ENCODE measurements at regions not wholly inside any gene's neighbourhood (a gene's known extent, or its start where the extent isn't known, plus 50 kb on each side); places are given as distances from the start of the nearest gene placed in this dataset.

DNA sequence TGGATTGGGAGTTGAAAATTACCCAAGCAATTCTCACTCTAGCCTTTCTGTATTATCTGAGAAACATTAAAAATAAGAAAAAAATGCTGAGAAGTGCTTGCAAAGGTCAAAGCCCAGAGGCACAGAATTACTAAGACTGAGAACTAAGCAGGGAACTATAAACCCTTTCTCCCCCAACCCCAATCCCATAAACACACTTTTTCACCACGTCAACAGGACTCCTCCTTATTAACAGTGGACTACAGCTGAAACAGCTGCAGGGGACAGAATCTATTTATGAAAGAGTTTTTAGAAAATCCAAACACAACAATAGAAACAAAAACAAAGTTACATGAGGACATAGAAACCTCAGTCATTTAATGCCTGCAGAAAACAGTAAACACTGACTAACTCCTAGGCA, 984.1 kb downstream of the TRAM1L1 start:
- TF ChIP-seq, protein P1, sequence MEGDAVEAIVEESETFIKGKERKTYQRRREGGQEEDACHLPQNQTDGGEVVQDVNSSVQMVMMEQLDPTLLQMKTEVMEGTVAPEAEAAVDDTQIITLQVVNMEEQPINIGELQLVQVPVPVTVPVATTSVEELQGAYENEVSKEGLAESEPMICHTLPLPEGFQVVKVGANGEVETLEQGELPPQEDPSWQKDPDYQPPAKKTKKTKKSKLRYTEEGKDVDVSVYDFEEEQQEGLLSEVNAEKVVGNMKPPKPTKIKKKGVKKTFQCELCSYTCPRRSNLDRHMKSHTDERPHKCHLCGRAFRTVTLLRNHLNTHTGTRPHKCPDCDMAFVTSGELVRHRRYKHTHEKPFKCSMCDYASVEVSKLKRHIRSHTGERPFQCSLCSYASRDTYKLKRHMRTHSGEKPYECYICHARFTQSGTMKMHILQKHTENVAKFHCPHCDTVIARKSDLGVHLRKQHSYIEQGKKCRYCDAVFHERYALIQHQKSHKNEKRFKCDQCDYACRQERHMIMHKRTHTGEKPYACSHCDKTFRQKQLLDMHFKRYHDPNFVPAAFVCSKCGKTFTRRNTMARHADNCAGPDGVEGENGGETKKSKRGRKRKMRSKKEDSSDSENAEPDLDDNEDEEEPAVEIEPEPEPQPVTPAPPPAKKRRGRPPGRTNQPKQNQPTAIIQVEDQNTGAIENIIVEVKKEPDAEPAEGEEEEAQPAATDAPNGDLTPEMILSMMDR (IDR thresholded peaks at IDR 0.05; ENCODE audit: insufficient read depth, low read length): no peak
- TF ChIP-seq POLR2AphosphoS5 (IDR thresholded peaks at IDR 0.05; ENCODE audit: low read depth) (no peak), GABPA (IDR thresholded peaks at IDR 0.05; ENCODE audit: low read depth) (no peak)

All from HL-60 (cell line).